ENCODE measurements at regions not wholly inside any gene's neighbourhood (a gene's known extent, or its start where the extent isn't known, plus 50 kb on each side); places are given as distances from the start of the nearest gene placed in this dataset.

- DNase-seq (ENCODE audit: low spot score) = no peak
These were observed 51.1 kb upstream of the DAPK1 start for GRCh38 chr9:87446527-87446926.

- DNase-seq (ENCODE audit: low spot score) = no peak
These were observed 49.9 kb upstream of the DAPK1 start for GRCh38 chr9:87447547-87448432.

All from H4 (cell line).